GM18909 (cell line): ENCODE measurements at regions not wholly inside any gene's neighbourhood (a gene's known extent, or its start where the extent isn't known, plus 50 kb on each side); places are given as distances from the start of the nearest gene placed in this dataset.
"Not testable (repeated sequence)": the region's sequence is repeated elsewhere in the genome, so short reads cannot be mapped to it uniquely, and the experiment has no call there.

Experiments
- ATAC-seq: cut with Tn5 transposase; IDR thresholded peaks from one replicate; pipeline ENCODE4 v1.9.1; 2021; ENCODE audit warnings: mild to moderate bottlenecking; ENCODE audit not compliant: unreplicated experiment, poor library complexity

- ATAC-seq, result no peak
Measured at GRCh38 chr10:131556061-131556896, 244.8 kb upstream of the TCERG1L start.

GRCh38 chr10:131556897-131557495 is 245.5 kb upstream of the TCERG1L start:
- no peak for ATAC-seq

- not testable (repeated sequence) for ATAC-seq
Measured at GRCh38 chr10:131557956-131558355, 246.4 kb upstream of the TCERG1L start.

GRCh38 chr10:131559450-131559911 is 248.0 kb upstream of the TCERG1L start:
- no peak for ATAC-seq

GRCh38 chr10:131560166-131560565 is 248.6 kb upstream of the TCERG1L start:
- ATAC-seq, result no peak

- no peak for ATAC-seq
Measured at GRCh38 chr10:131560706-131561355, 249.3 kb upstream of the TCERG1L start.

GRCh38 chr10:131561897-131562296 is 250.4 kb upstream of the TCERG1L start:
- no peak for ATAC-seq

GRCh38 chr10:131563411-131563810 is 251.9 kb upstream of the TCERG1L start:
- ATAC-seq, result no peak

GRCh38 chr10:131567279-131568162 is 256.0 kb upstream of the TCERG1L start:
- no peak for ATAC-seq

- ATAC-seq, result no peak
Measured at GRCh38 chr10:131568866-131569265, 257.3 kb upstream of the TCERG1L start.

- ATAC-seq, result no peak
Measured at GRCh38 chr10:131569851-131570715, 258.6 kb upstream of the TCERG1L start.

- no peak for ATAC-seq
Measured at GRCh38 chr10:131570716-131571307, 259.3 kb upstream of the TCERG1L start.

- ATAC-seq, result no peak
Measured at GRCh38 chr10:131571346-131571745, 259.8 kb upstream of the TCERG1L start.

- no peak for ATAC-seq
Measured at GRCh38 chr10:131571865-131572264, 260.3 kb upstream of the TCERG1L start.

- no peak for ATAC-seq
Measured at GRCh38 chr10:131573256-131573655, 261.7 kb upstream of the TCERG1L start.

GRCh38 chr10:131573707-131574106 is 262.2 kb upstream of the TCERG1L start:
- no peak for ATAC-seq

- ATAC-seq, result no peak
Measured at GRCh38 chr10:131574363-131574706, 262.8 kb upstream of the TCERG1L start.

GRCh38 chr10:131574707-131575430 is 263.3 kb upstream of the TCERG1L start:
- no peak for ATAC-seq
